Activated CD4-positive, alpha-beta memory T cell treated with anti-CD3 and anti-CD28 coated beads for 36 hours (primary cell): ENCODE measurements at regions not wholly inside any gene's neighbourhood (a gene's known extent, or its start where the extent isn't known, plus 50 kb on each side); places are given as distances from the start of the nearest gene placed in this dataset.
A peak's percentile ranks its signal among the peaks of the same experiment; 100 is the strongest.
"Not testable (repeated sequence)": the region's sequence is repeated elsewhere in the genome, so short reads cannot be mapped to it uniquely, and the experiment has no call there.

ENCODE experiments used
- CTCF ChIA-PET: fragments of 350-600 bp; sonication (Branson Sonifier 250); formaldehyde crosslinking; loops from one replicate; lab custom pipeline; 2021; ENCODE audit warnings: antibody characterized with exemption, inconsistent platforms; lab: Charles Lee
- POLR2A ChIA-PET: fragments of 350-600 bp; sonication (Branson Sonifier 250); formaldehyde crosslinking; loops from one replicate; lab custom pipeline; 2021; ENCODE audit warnings: antibody characterized with exemption; lab: Charles Lee
- DNase-seq: peaks from one replicate; pipeline ENCODE4 v3.0.0-alpha.2; 2020
- H3K27ac Mint-ChIP-seq: one replicate; pipeline ENCODE4 v1.8.0; 2021; ENCODE audit warnings: mixed read lengths
- H3K27me3 Mint-ChIP-seq: one replicate; pipeline ENCODE4 v1.8.0; 2021; ENCODE audit warnings: mixed read lengths
- H3K36me3 Mint-ChIP-seq: one replicate; pipeline ENCODE4 v1.8.0; 2021; ENCODE audit warnings: mixed read lengths
- H3K4me1 Mint-ChIP-seq: one replicate; pipeline ENCODE4 v1.8.0; 2021; ENCODE audit warnings: low read depth, mixed read lengths
- H3K4me3 Mint-ChIP-seq: one replicate; pipeline ENCODE4 v1.8.0; 2021; ENCODE audit warnings: mild to moderate bottlenecking, mixed read lengths
- H3K9me3 Mint-ChIP-seq: one replicate; pipeline ENCODE4 v1.8.0; 2021; ENCODE audit warnings: mixed read lengths
- intact Hi-C: fragments of 100-400 bp; cut with micrococcal nuclease; formaldehyde crosslinking; loops from one replicate; pipeline ENCODE4 v1.15.1; 2023

DNA sequence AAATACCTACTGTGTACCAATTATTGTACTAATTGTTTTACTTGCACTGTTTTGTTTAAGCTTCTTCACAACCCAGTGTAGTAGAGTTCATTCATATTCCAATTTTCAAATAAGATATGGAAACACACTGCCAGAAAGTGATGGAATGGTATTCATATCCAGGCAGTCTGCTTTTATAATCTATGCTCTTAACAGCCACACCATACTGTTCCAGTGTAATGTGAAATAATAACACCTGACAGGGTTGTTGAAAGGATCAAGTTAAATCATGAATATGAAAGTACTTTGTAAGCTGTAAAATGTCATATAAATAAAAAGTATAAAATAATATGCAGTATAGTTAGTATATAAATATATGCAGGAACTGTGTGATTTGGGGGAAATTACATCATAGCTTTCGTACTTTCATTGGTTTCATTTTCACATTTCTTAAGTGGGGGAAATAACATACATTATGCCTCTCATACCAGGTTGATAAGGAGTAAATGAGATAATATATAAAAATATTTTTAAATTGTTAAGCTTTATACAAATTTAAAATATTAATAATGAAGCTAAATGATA lies 230.8 kb downstream of the TANC2 start:
- Mint-ChIP-seq H3K9me3 (no peaks in the 10 kb centered on the region), H3K4me1 (peaks cover 6% of the 10 kb centered on the region), H3K4me3 (no peak overlapping the region), H3K36me3 (peaks cover 10% of the 10 kb centered on the region), H3K27ac (no peak overlapping the region), H3K27me3 (no peaks in the 10 kb centered on the region)
- ChIA-PET POLR2A (interaction anchor here (1.0 kb wide), 1 partner anchor 12 kb away, joined by 4 read pairs; no protein-coding TSS in a partner anchor), CTCF (interaction anchor here (2.1 kb wide), 1 partner anchor 210 kb away, joined by 6 read pairs; no protein-coding TSS in a partner anchor)
- intact Hi-C loops, result no loop called here
- DNase-seq, result no peak

DNA sequence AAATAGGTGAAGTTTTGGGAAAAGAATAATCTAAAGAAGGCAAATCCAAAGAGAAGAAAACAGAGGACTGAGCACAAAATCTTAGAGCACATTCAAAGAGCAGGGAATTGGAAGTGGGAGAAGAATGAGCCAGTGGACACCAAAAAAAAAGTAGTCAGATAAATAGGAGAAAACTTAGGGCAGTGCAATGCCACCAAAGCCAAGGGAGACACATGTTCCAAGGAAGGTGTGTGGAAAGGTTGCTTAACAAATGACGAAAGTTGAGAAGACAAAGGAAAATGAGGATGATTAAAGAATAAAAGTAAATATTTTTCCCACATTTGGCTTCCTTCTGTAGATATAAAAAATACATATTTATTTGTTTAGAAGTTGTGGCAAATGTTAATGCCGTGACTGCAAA lies 237.6 kb downstream of the TANC2 start:
- H3K27me3 Mint-ChIP-seq, result no peaks in the 10 kb centered on the region
- no peak for DNase-seq
- no peak overlapping the region for H3K27ac Mint-ChIP-seq
- H3K9me3 Mint-ChIP-seq, result peaks cover 18% of the 10 kb centered on the region
- no peak overlapping the region for H3K4me3 Mint-ChIP-seq
- H3K36me3 Mint-ChIP-seq, result peaks cover 22% of the 10 kb centered on the region
- intact Hi-C loops, result no loop called here
- ChIA-PET CTCF (no interaction called here), POLR2A (no interaction called here)
- H3K4me1 Mint-ChIP-seq, result no peaks in the 10 kb centered on the region

DNA sequence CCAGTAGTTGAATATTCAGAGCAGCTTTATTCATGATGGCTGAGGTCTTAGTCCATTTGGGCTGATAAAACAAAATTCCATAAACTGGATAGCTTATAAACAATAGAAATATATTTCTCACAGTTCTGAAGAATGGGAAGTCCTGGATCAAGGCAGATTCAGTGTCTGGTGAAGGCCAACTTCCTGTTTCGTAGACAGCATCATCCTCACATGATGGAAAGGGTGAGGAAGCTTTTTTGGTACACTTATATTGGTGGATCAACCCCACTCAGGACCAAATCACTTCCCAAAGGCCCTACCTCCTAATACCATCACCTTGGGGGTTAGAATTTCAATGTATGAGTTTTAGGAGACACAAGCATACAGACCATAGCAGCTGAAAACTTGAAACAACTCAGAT lies 224.2 kb downstream of the CYB561 start:
- H3K36me3 Mint-ChIP-seq, result peaks cover 2% of the 10 kb centered on the region
- no peaks in the 10 kb centered on the region for H3K4me1 Mint-ChIP-seq
- POLR2A ChIA-PET, result no interaction called here
- H3K27ac Mint-ChIP-seq, result no peak overlapping the region
- intact Hi-C loops, result no loop called here
- peaks cover 3% of the 10 kb centered on the region for H3K9me3 Mint-ChIP-seq
- no peaks in the 10 kb centered on the region for H3K27me3 Mint-ChIP-seq
- no peak overlapping the region for H3K4me3 Mint-ChIP-seq
- DNase-seq, result no peak
- CTCF ChIA-PET, result no interaction called here

DNA sequence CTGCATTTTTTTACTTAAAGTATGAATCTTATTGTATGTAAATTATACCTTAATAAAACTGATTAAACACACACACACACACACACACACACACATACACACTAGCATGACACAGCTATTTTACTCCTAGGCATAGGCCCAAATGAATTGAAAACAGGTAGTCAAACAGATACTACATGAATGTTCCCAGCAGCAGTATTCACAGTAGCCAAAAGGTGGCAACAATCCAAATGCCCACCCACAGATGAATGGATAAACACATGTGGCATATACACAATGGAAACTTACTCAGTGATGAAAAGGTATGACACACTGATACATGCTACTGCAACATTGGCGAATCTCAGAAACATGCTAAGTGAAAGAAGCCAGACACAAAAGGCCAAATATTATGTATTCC lies 223.5 kb downstream of the CYB561 start:
- Mint-ChIP-seq H3K4me3 (no peak overlapping the region), H3K36me3 (peaks cover 2% of the 10 kb centered on the region), H3K27ac (no peak overlapping the region), H3K27me3 (no peaks in the 10 kb centered on the region), H3K4me1 (no peaks in the 10 kb centered on the region), H3K9me3 (peaks cover 4% of the 10 kb centered on the region)
- ChIA-PET CTCF (no interaction called here), POLR2A (no interaction called here)
- peak; percentile 41 for DNase-seq
- intact Hi-C loops, result no loop called here

DNA sequence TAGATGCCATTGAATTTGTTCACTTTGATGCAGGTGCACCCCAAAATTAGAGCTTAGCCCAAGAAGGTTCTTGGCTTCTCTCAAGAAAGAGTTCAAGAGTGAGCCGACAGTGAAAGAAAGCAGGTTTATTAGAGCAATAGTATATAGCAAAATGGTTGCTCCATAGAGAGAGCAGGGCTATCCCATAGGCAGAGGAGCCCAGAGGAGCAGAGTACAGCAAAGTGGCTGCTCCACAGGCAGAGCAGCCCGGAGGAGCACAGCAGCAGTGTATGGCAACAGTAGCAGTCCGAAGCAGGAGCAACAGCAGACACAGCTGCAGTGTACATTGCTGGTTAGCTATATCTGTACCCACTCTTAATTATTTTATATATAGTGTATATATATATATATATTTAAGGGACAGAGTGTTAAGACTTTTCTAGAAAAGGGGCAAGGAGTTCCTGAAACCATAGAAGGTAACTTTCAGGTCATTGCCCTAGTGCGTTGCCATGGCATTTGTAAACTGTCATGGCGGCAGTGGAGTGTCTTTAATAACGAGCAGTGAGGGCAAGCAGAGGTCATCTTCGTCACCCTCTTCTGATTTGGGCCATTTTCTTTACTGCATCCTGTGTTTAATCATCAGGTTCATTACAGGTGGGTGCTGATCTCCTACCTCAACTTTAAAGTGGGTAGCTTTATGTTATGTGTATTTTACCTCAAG lies 222.7 kb downstream of the CYB561 start:
- H3K4me1 Mint-ChIP-seq, result no peaks in the 10 kb centered on the region
- peaks cover 4% of the 10 kb centered on the region for H3K36me3 Mint-ChIP-seq
- ChIA-PET CTCF (no interaction called here), POLR2A (no interaction called here)
- no peak overlapping the region for H3K27ac Mint-ChIP-seq
- DNase-seq, result no peak
- peaks cover 4% of the 10 kb centered on the region for H3K9me3 Mint-ChIP-seq
- H3K4me3 Mint-ChIP-seq, result no peak overlapping the region
- no peaks in the 10 kb centered on the region for H3K27me3 Mint-ChIP-seq
- intact Hi-C loops, result no loop called here

DNA sequence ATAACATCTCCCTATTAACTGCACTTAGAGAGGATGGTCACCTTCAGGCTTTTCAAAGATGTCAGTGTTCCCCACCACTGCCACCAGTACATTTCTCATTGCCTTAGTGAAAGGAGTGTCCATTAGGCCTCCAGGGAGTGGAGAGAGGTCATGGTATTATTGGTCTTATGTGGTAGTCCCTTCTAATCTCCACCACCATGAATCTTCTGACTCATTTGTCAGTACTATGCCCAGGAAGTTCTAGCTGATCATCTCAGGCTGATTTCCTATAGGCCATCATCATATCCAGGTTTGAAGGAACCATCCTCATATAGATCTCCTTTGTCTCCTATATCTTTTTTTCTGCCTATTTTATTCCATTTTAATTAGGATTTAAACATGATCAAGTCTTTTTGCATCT lies 221.5 kb downstream of the CYB561 start:
- POLR2A ChIA-PET, result no interaction called here
- no peaks in the 10 kb centered on the region for H3K27me3 Mint-ChIP-seq
- intact Hi-C loops, result no loop called here

DNA sequence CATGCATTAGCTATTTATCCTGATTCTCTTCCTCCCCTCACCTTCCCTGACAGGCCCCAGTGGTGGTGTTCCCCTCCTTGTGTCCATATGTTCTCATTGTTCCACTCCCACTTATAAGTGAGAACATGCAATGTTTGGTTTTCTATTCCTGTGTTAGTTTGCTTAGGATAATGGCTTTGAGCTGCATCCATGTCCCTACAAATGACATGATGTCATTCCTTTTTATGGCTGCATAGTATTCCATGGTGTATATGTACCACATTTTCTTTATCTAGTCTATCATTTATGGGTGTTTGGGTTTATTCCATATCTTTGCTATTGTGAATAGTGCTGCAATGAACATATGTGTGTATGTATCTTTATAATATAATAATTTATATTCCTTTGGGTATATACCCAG lies 219.4 kb downstream of the CYB561 start:
- POLR2A ChIA-PET, intact Hi-C loops, H3K27me3 Mint-ChIP-seq, DNase-seq, H3K27ac Mint-ChIP-seq, CTCF ChIA-PET, H3K4me3 Mint-ChIP-seq, H3K4me1 Mint-ChIP-seq: not testable (repeated sequence)
- Mint-ChIP-seq H3K9me3 (peaks cover 20% of the 10 kb centered on the region), H3K36me3 (peaks cover 16% of the 10 kb centered on the region)

More for the DNA sequence above, 221.5 kb downstream of the CYB561 start:
- peaks cover 4% of the 10 kb centered on the region for H3K36me3 Mint-ChIP-seq
- no peak overlapping the region for H3K4me3 Mint-ChIP-seq
- H3K4me1 Mint-ChIP-seq, result no peaks in the 10 kb centered on the region
- H3K9me3 Mint-ChIP-seq, result peaks cover 4% of the 10 kb centered on the region
- H3K27ac Mint-ChIP-seq, result no peak overlapping the region
- CTCF ChIA-PET, result no interaction called here
- no peak for DNase-seq

DNA sequence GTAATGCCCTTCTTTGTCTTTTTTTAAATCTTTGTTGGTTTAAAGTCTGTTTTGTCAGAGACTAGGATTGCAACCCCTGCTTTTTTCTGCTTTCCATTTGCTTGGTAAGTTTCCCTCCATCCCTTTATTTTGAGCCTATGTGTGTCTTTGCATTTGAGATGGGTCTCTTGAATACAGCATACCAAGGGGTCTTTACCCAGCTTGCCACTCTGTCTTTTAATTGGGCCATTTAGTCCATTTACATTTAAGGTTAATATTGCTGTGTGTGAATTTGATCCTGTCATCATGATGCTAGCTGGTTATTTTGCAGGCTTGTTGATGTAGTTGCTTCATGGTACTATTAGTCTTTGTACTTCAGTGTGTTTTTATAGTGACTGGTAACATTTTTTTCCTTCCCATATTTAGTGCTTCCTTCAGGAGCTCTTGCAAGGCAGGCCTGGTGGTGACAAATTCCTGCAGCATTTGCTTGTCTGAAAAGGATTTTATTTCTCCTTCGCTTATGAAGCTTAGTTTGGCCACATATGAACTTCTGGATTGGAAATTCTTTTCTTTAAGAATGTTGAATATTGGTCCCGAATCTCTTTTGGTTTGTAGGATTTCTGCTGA lies 215.0 kb downstream of the CYB561 start:
- intact Hi-C loops, H3K27me3 Mint-ChIP-seq, CTCF ChIA-PET, DNase-seq, POLR2A ChIA-PET, H3K27ac Mint-ChIP-seq, H3K4me1 Mint-ChIP-seq, H3K4me3 Mint-ChIP-seq: not testable (repeated sequence)
- Mint-ChIP-seq H3K9me3 (peaks cover 22% of the 10 kb centered on the region), H3K36me3 (peaks cover 25% of the 10 kb centered on the region)

DNA sequence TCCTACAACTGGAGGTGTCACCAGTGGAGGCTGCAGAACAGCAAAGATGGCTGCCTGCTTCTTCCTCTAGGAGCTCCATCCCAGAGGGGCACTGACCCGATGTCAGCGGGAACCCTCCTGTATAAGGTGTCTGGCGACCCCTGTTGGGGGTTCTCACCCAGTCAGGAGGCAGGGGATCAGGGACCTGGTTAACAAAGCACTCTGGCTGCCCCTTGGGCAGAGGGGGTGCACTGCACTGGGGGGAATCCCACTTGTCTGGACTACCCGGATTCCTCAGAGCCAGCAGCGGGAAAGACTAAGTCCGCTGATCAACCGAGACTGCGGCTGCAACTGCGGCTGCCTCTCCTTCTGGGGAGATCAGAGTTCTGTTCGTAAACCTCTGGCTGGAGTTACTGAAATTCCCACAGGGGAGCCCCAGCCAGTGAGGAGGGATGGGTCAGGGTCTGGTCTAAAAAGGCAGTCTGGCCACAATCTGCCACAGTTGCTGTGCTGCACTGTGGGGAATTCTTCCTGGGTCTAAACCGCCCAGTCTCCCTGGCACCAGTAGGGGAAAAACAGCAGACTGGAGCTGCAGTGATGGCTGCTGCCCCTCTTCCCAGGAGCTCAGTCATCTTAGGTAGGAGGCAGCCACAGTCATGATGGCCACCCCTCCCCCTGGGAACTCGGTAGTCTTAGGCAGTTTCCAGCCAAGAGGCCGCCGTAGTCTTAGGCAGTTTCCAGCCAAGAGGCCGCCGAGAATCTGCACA lies 213.4 kb downstream of the CYB561 start:
- intact Hi-C loops, result no loop called here
- CTCF ChIA-PET, result no interaction called here
- Mint-ChIP-seq H3K27ac (no peak overlapping the region), H3K4me1 (no peaks in the 10 kb centered on the region), H3K4me3 (no peak overlapping the region), H3K27me3 (no peaks in the 10 kb centered on the region), H3K36me3 (peaks cover 23% of the 10 kb centered on the region), H3K9me3 (peaks cover 18% of the 10 kb centered on the region)
- no peak for DNase-seq
- POLR2A ChIA-PET, result no interaction called here

DNA sequence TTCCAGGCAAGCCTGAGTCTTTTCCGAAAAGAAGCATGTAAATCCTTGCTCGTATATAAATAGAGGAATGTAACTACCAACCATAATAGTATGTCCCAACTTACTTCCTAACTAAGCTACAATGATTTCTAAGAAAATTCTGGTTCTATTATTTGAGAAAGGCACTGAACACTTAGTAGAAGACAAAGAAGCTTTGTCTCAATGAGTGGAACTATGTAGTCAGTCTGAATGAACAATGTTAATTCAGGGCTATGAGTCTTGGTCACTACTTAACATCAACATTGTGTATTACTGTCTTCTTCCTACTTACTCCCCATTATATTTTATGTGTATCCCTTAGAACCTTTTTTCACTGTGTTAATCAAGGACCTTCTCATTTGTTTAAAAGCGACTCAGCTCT lies 206.0 kb downstream of the CYB561 start:
- Mint-ChIP-seq H3K9me3 (peaks cover 4% of the 10 kb centered on the region), H3K27me3 (no peaks in the 10 kb centered on the region), H3K36me3 (peaks cover 4% of the 10 kb centered on the region), H3K27ac (no peak overlapping the region), H3K4me3 (no peak overlapping the region), H3K4me1 (no peaks in the 10 kb centered on the region)
- no peak for DNase-seq
- ChIA-PET POLR2A (no interaction called here), CTCF (no interaction called here)
- intact Hi-C loops, result no loop called here

DNA sequence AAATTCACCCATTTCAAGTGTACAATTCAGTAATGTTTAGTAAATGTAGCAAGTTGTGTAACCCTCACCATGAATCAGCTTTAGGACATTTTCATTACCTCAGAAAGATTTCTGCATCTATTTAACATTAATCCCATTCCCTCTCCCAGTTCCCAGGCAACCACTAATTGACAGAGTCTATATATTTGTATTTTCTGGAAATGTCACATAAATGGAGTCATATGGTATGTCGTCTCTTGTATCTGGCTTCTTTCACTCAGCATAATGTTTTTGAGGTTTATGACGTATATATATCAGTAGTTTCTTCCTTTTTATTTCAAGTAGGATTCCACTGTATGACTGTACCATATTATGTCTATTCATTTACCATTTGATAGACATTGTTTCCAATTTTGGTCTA lies 199.8 kb downstream of the CYB561 start:
- DNase-seq, result no peak
- no peaks in the 10 kb centered on the region for H3K27me3 Mint-ChIP-seq
- no peak overlapping the region for H3K4me3 Mint-ChIP-seq
- H3K27ac Mint-ChIP-seq, result no peak overlapping the region
- no peaks in the 10 kb centered on the region for H3K4me1 Mint-ChIP-seq
- H3K9me3 Mint-ChIP-seq, result peaks cover 4% of the 10 kb centered on the region
- ChIA-PET CTCF (no interaction called here), POLR2A (no interaction called here)
- intact Hi-C loops, result no loop called here
- peaks cover 2% of the 10 kb centered on the region for H3K36me3 Mint-ChIP-seq

DNA sequence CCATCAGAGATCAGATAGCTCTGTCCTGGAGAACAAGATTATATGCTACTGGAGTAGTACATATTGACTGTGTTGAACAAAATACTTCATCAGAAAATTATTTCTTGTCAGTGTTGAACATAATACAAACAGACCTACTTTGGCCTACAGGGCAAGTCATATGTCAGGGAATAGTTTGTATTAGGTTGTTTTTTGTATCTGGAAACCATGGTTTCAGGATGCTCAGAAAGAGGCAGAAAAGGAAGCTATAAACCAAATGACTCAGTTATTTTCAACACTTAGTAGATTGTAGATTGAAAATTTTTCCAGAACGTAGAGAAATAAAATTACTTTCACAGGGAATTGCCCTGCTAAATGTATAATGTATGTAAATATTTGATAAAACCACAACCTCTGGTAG lies 198.4 kb downstream of the CYB561 start:
- no peak for DNase-seq
- Mint-ChIP-seq H3K9me3 (peaks cover 4% of the 10 kb centered on the region), H3K27me3 (no peaks in the 10 kb centered on the region), H3K4me1 (no peaks in the 10 kb centered on the region), H3K4me3 (no peak overlapping the region), H3K27ac (no peak overlapping the region), H3K36me3 (no peaks in the 10 kb centered on the region)
- intact Hi-C loops, result no loop called here
- ChIA-PET CTCF (interaction anchor here (1.4 kb wide), 1 partner anchor 158 kb away, joined by 3 read pairs; no protein-coding TSS in a partner anchor), POLR2A (interaction anchor here (0.6 kb wide), 1 partner anchor 33 kb away, joined by 3 read pairs; no protein-coding TSS in a partner anchor)
